Common myeloid progenitor, CD34-positive (primary cell): ENCODE measurements at regions not wholly inside any gene's neighbourhood (a gene's known extent, or its start where the extent isn't known, plus 50 kb on each side); places are given as distances from the start of the nearest gene placed in this dataset.
"Not testable (repeated sequence)": the region's sequence is repeated elsewhere in the genome, so short reads cannot be mapped to it uniquely, and the experiment has no call there.

Source experiments
- CTCF ChIA-PET: fragments of 350-600 bp; sonication (Branson Sonifier 250); formaldehyde crosslinking; loops from one replicate; lab custom pipeline; 2021; ENCODE audit warnings: antibody characterized with exemption; lab: Charles Lee
- POLR2A ChIA-PET: fragments of 350-600 bp; sonication (Branson Sonifier 250); formaldehyde crosslinking; loops from one replicate; lab custom pipeline; 2021; ENCODE audit warnings: antibody characterized with exemption; lab: Charles Lee
- DNase-seq, 3 donors: peaks; one replicate each; pipeline versions ENCODE4 v3.0.0 to v3.0.0-alpha.2; 2013
- H3K27ac ChIP-seq, 2 experiments: 1 replicate in 1 of 2; 2 replicates in 1 of 2; pipeline ENCODE4 v1.7.0; 2013; ENCODE audit warnings: inconsistent platforms in 2 of 2, low read length in 2 of 2, mild to moderate bottlenecking in 2 of 2, low read depth in 1 of 2, moderate library complexity in 1 of 2; ENCODE audit not compliant: severe bottlenecking in 2 of 2, insufficient read depth in 1 of 2, poor library complexity in 1 of 2
- H3K27me3 ChIP-seq, 5 experiments: replicated peaks in 2 of 5; 1 replicate in 3 of 5; 2 replicates in 2 of 5; pipeline versions ENCODE4 v1.6.1 to v1.7.0; 2013; ENCODE audit warnings: low read length in 4 of 5, mild to moderate bottlenecking in 2 of 5, moderate library complexity in 2 of 5, inconsistent platforms in 1 of 5; ENCODE audit not compliant: insufficient read depth in 5 of 5, control insufficient read depth in 4 of 5
- H3K36me3 ChIP-seq, 4 experiments: 1 replicate in 2 of 4; 2 replicates in 2 of 4; pipeline versions ENCODE4 v1.6.1 to v1.7.0; 2013; ENCODE audit warnings: low read length in 3 of 4, control low read depth in 1 of 4, mild to moderate bottlenecking in 1 of 4; ENCODE audit not compliant: control insufficient read depth in 4 of 4, insufficient read depth in 4 of 4
- H3K4me1 ChIP-seq, 4 experiments: 1 replicate in 3 of 4; 2 replicates in 1 of 4; pipeline versions ENCODE4 v1.6.1 to v1.7.1; 2013; ENCODE audit warnings: low read length in 3 of 4, mild to moderate bottlenecking in 3 of 4, control low read depth in 1 of 4, inconsistent platforms in 1 of 4, moderate library complexity in 1 of 4; ENCODE audit not compliant: control insufficient read depth in 4 of 4, insufficient read depth in 4 of 4; ENCODE audit errors: control extremely low read depth in 1 of 4
- H3K4me3 ChIP-seq, 7 experiments: 1 replicate in 4 of 7; 2 replicates in 3 of 7; pipeline versions ENCODE4 v1.5.1 to v1.7.0; 2013; ENCODE audit warnings: mild to moderate bottlenecking in 7 of 7, low read length in 6 of 7, moderate library complexity in 6 of 7, inconsistent platforms in 2 of 7, low read depth in 2 of 7, control low read depth in 1 of 7; ENCODE audit not compliant: insufficient read depth in 4 of 7, control insufficient read depth in 1 of 7; ENCODE audit errors: extremely low read depth in 1 of 7
- H3K9me3 ChIP-seq, 5 experiments: 1 replicate in 4 of 5; 2 replicates in 1 of 5; pipeline versions ENCODE4 v1.6.1 to v1.7.1; 2013; ENCODE audit warnings: low read length in 4 of 5, mild to moderate bottlenecking in 2 of 5, inconsistent platforms in 1 of 5, low read depth in 1 of 5, moderate library complexity in 1 of 5; ENCODE audit not compliant: control insufficient read depth in 4 of 5, insufficient read depth in 2 of 5; ENCODE audit errors: control extremely low read depth in 1 of 5
- WGBS: methylation state at CpG from one replicate; pipeline ENCODE4 v1.1.5; 2013; ENCODE audit not compliant: insufficient coverage; 5-methylcytosine and 5-hydroxymethylcytosine counted together

DNA sequence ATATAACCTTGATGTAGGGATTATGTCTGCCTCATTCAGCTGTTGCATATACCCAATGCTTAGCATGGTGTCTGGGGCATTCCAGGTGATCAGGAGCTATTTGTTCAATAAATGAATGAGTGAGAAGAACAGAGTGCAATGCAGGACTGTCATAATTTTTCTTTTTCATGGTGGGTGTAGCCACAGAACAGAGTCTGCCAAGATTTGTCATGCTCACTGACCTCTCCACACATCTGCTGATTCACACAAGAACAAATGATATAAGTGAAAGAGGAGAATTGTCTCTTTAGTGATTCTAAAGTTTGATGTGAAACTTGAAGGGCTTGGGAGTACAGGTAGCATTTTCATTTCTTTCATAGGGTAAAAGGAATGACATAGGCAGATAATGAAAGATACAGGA is 64.4 kb upstream of the TEX13D start:
- Histone ChIP-seq H3K9me3 (no peaks in the 10 kb centered on the region), H3K4me3 (no peak overlapping the region), H3K4me1 (peaks cover 0 to 2% (median 1%) of the 10 kb centered on the region in 4 experiments), H3K36me3 (no peaks in the 10 kb centered on the region), H3K27ac (no peak overlapping the region), H3K27me3 (no peaks in the 10 kb centered on the region)
- POLR2A ChIA-PET, result no interaction called here
- no peak for DNase-seq
- CTCF ChIA-PET, result no interaction called here

DNA sequence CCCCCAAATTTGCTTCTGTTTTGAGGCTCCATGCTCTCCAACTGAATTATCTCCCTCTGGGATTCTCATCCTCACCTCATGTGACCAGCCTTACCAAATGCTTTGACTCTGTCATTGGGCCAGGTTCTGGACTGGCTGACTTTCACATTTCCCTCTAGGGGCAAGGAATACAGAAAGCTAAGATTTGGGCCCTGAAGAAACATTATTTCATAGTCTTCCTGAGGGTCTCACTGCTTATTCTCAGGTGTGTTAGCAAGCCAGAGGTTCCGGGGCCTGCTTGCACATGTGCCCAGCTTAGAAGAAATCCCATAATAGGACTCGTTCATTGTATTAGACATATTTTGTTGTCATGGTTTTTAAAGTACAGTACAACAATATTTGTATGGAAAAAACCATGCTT is 62.6 kb upstream of the TEX13D start:
- peaks cover 0 to 12% (median 3%) of the 10 kb centered on the region in 4 experiments for H3K4me1 ChIP-seq
- ChIA-PET CTCF (no interaction called here), POLR2A (no interaction called here)
- H3K4me3 ChIP-seq, result no peak overlapping the region
- no peaks in the 10 kb centered on the region for H3K9me3 ChIP-seq
- no peak for DNase-seq
- H3K27ac ChIP-seq, result no peak overlapping the region
- H3K36me3 ChIP-seq, result no peaks in the 10 kb centered on the region
- no peaks in the 10 kb centered on the region for H3K27me3 ChIP-seq
- WGBS, result no CpG with 5 or more reads among the region's 2 CpGs

DNA sequence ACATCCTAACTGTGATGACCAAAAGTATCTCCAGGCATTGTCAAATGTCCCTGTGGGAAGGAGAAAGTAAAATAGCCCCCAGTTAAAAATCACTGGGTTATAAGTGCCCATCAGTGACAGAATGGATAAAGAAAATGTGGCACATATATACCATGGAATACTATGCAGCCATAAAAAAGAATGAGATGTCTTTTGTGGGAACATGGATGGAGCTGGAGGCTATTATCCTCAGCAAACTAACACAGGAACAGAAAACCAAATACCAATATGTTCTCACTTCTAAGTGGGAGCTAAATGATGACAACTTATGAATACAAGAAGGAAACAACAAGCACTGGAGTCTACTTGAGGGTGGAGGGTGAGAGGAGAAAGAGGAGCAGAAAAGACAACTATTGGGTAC is 60.9 kb upstream of the TEX13D start:
- H3K36me3 ChIP-seq, POLR2A ChIA-PET: not testable (repeated sequence)

DNA sequence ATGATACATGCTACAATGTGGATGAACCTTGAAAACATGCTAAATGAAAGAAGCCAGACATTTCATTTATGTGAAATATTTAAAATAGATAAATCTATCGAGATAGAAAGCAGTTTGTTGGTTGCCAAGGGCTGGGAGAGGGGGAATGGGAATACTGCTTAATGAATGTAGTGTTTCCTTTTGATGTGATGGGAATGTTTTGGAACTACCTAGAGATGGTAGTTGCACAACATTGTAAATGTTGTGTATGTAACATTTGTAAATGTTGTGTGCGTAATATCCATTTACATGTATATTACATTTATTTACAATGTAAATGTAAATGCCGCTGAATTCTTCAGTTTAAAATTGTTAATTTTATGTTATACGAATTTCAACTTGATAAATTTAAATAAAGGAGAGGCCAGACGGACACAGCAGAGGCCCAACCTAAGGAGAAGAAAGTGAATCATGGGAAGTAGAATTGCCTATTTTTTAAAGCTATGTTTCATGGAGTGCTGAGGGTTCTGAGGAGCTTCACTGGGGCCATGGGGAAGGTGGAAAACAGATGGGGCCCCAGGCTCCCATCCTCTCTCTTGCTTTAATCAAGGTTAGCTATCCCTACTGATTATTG is 60.0 kb upstream of the TEX13D start:
- no peak for DNase-seq
- Histone ChIP-seq H3K9me3 (no peaks in the 10 kb centered on the region), H3K27me3 (no peaks in the 10 kb centered on the region), H3K36me3 (no peaks in the 10 kb centered on the region), H3K27ac (no peak overlapping the region), H3K4me1 (peaks cover 0 to 14% (median 4%) of the 10 kb centered on the region in 4 experiments), H3K4me3 (no peak overlapping the region)
- WGBS, result no CpG with 5 or more reads among the region's 5 CpGs
- POLR2A ChIA-PET, result no interaction called here
- CTCF ChIA-PET, result no interaction called here

More for the DNA sequence above, 60.9 kb upstream of the TEX13D start:
- H3K4me3 ChIP-seq, CTCF ChIA-PET, H3K9me3 ChIP-seq, H3K27ac ChIP-seq, H3K27me3 ChIP-seq, DNase-seq: not testable (repeated sequence)
- peaks cover 0 to 14% (median 4%) of the 10 kb centered on the region in 4 experiments for H3K4me1 ChIP-seq

DNA sequence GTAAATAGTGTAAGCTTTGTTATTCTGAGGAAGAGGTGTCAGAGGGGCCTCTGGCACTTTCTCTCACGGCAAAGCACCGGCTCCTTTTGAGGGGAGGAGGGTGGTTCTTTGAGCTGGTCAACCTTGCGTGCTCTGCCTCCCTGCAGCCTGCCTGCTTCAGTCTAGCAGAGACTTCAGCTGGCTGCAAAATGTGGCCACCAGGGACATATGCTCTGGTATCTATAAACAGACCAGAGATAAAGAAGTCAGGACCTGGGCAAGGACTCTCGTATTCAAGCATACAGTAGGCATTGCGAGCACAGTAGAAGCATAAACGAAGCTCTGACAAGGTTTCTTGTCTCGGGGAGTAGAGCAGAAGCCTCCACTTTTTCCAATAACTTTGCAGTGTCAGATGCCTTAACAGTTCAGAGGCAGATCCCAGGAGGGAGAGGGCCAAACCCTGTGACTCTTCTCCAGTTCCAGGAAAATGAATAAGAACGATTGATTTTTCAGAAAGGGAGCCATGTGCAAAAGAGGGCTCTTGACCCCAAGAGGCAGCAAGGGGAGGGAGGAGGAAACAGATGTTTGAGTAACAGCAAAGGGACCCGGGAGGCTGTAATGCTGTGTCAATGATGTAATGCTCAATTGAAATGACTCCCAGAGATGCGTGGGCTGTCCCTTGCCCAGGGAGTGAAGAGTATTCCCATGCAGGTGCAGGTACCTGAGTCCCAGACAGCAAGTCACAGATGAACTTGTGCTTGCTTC is 57.9 kb upstream of the TEX13D start:
- H3K27ac ChIP-seq, result no peak overlapping the region
- CTCF ChIA-PET, result interaction anchor here (1.0 kb wide), 1 partner anchor 31 kb away, joined by 3 read pairs; no protein-coding TSS in a partner anchor
- DNase-seq, result no peak
- peaks cover 0 to 14% (median 4%) of the 10 kb centered on the region in 4 experiments for H3K4me1 ChIP-seq
- POLR2A ChIA-PET, result no interaction called here
- H3K9me3 ChIP-seq, result no peaks in the 10 kb centered on the region
- H3K4me3 ChIP-seq, result no peak overlapping the region
- WGBS, result 71% methylated on average over 9 of the region's 10 CpGs
- no peaks in the 10 kb centered on the region for H3K36me3 ChIP-seq
- H3K27me3 ChIP-seq, result no peaks in the 10 kb centered on the region

DNA sequence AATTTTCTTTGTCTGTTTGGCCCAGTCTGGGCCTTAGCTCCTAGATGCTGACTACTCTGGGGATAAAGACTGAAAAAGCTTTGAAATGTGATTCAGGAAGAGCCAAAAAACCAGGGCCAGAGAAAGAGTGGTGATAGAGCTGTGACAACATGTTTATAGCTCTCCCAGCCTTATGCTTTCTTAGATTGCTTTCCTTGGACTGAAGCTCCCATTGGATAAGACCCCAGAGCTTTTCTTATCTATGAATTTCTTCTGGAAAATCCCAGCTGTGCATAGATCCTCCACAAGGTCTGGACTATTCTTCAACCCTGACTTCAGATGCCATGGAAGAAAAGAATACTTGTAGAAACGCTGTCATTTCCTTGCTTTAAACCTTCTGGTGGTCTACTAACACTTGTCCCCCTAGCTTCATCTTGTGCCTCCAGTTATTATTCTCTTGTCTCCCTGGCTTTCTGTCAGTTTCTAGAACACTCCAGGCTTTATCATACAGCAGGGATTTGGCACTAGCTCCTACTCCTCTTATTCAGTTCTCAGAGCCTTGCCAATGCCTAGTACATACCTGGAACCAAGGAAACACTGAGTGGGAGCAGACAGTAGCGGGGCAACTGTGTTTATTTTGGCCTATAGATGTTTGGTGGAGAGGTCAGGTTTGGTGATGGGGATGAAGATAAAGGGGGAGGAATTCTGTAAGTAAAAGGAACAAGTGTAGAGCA is 57.1 kb upstream of the TEX13D start:
- no peaks in the 10 kb centered on the region for H3K9me3 ChIP-seq
- ChIA-PET CTCF (interaction anchor here (1.0 kb wide), 1 partner anchor 32 kb away, joined by 3 read pairs; no protein-coding TSS in a partner anchor), POLR2A (no interaction called here)
- H3K27ac ChIP-seq, result no peak overlapping the region
- peaks cover 0 to 14% (median 4%) of the 10 kb centered on the region in 4 experiments for H3K4me1 ChIP-seq
- no peak for DNase-seq
- no peaks in the 10 kb centered on the region for H3K27me3 ChIP-seq
- no peak overlapping the region for H3K4me3 ChIP-seq
- no peaks in the 10 kb centered on the region for H3K36me3 ChIP-seq
- WGBS, result 73% methylated on average over 2 of the region's 2 CpGs
